ENCODE measurements at regions not wholly inside any gene's neighbourhood (a gene's known extent, or its start where the extent isn't known, plus 50 kb on each side); places are given as distances from the start of the nearest gene placed in this dataset.

GRCh38 chr12:13454991-13455777, 258.7 kb downstream of the EMP1 start:
- no peak for TF ChIP-seq CTCF (IDR thresholded peaks at IDR 0.05; ENCODE audit: poor library complexity)
- no peak for TF ChIP-seq EZH2 (IDR thresholded peaks at IDR 0.05; ENCODE audit: borderline replicate concordance)
- no peak for TF ChIP-seq EZH2phosphoT487 (IDR thresholded peaks at IDR 0.05; ENCODE audit: low read depth, severe bottlenecking, unreplicated experiment)
